Activated CD4-positive, alpha-beta T cell treated with anti-CD3 and anti-CD28 coated beads, Interleukin-2, amount 10 ng/mL, durations not matched to agents 24 days and 14 days (primary cell): ENCODE measurements at regions not wholly inside any gene's neighbourhood (a gene's known extent, or its start where the extent isn't known, plus 50 kb on each side); places are given as distances from the start of the nearest gene placed in this dataset.

Experiments used
- DNase-seq: peaks from one replicate; pipeline ENCODE4 v3.0.0; 2022
- H3K27ac Mint-ChIP-seq: one replicate; pipeline ENCODE4 v1.8.0; 2022; ENCODE audit warnings: mild to moderate bottlenecking, mixed read lengths
- H3K27me3 Mint-ChIP-seq: one replicate; pipeline ENCODE4 v1.8.0; 2022; ENCODE audit warnings: mixed read lengths
- H3K36me3 Mint-ChIP-seq: one replicate; pipeline ENCODE4 v1.8.0; 2022; ENCODE audit warnings: low read depth, mild to moderate bottlenecking, mixed read lengths
- H3K4me1 Mint-ChIP-seq: one replicate; pipeline ENCODE4 v1.8.0; 2021; ENCODE audit warnings: mixed read lengths
- H3K4me3 Mint-ChIP-seq: one replicate; pipeline ENCODE4 v1.8.0; 2022; ENCODE audit warnings: mild to moderate bottlenecking, moderate library complexity, mixed read lengths
- H3K9me3 Mint-ChIP-seq: one replicate; pipeline ENCODE4 v1.8.0; 2021; ENCODE audit warnings: mixed read lengths
- intact Hi-C: fragments of 100-400 bp; cut with micrococcal nuclease; formaldehyde crosslinking; loops from one replicate; pipeline ENCODE4 v1.15.1; 2023

- H3K36me3 Mint-ChIP-seq, result no peaks in the 10 kb centered on the region
- H3K9me3 Mint-ChIP-seq, result no peaks in the 10 kb centered on the region
- no peak for DNase-seq
- no peak overlapping the region for H3K4me3 Mint-ChIP-seq
- H3K4me1 Mint-ChIP-seq, result no peaks in the 10 kb centered on the region
- H3K27me3 Mint-ChIP-seq, result peaks cover 7% of the 10 kb centered on the region
- intact Hi-C loops, result no loop called here
- H3K27ac Mint-ChIP-seq, result no peak overlapping the region
These were observed 490.3 kb downstream of the ARHGEF28 start for GRCh38 chr5:74116266-74116665.

DNA sequence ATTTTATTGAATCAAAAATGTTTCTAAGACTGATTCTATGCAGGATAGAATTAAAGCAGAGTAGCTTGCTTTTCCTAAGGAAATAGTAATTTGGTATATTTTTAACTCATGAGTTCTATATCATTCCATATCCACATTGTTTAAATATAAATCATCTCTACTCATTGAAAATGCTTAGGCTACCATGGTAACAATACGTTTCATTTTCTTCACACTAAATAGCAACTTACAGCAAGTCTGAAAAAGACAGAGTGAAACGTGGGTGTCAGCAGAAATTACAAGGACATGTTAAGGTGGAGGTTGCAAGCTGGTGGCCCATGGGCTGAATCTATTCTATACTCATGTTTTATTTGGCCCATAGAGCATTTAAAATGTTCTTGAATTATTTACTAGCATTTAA lies 487.9 kb downstream of the ARHGEF28 start:
- peaks cover 7% of the 10 kb centered on the region for H3K27me3 Mint-ChIP-seq
- H3K9me3 Mint-ChIP-seq, result no peaks in the 10 kb centered on the region
- intact Hi-C loops, result no loop called here
- no peak for DNase-seq
- H3K36me3 Mint-ChIP-seq, result no peaks in the 10 kb centered on the region
- H3K27ac Mint-ChIP-seq, result no peak overlapping the region
- H3K4me3 Mint-ChIP-seq, result no peak overlapping the region
- no peaks in the 10 kb centered on the region for H3K4me1 Mint-ChIP-seq

GRCh38 chr5:74113196-74113540 lies 487.2 kb downstream of the ARHGEF28 start:
- intact Hi-C loops, result no loop called here
- no peaks in the 10 kb centered on the region for H3K9me3 Mint-ChIP-seq
- no peak for DNase-seq
- no peak overlapping the region for H3K27ac Mint-ChIP-seq
- H3K4me1 Mint-ChIP-seq, result no peaks in the 10 kb centered on the region
- H3K36me3 Mint-ChIP-seq, result no peaks in the 10 kb centered on the region
- peaks cover 7% of the 10 kb centered on the region for H3K27me3 Mint-ChIP-seq
- H3K4me3 Mint-ChIP-seq, result no peak overlapping the region

DNA sequence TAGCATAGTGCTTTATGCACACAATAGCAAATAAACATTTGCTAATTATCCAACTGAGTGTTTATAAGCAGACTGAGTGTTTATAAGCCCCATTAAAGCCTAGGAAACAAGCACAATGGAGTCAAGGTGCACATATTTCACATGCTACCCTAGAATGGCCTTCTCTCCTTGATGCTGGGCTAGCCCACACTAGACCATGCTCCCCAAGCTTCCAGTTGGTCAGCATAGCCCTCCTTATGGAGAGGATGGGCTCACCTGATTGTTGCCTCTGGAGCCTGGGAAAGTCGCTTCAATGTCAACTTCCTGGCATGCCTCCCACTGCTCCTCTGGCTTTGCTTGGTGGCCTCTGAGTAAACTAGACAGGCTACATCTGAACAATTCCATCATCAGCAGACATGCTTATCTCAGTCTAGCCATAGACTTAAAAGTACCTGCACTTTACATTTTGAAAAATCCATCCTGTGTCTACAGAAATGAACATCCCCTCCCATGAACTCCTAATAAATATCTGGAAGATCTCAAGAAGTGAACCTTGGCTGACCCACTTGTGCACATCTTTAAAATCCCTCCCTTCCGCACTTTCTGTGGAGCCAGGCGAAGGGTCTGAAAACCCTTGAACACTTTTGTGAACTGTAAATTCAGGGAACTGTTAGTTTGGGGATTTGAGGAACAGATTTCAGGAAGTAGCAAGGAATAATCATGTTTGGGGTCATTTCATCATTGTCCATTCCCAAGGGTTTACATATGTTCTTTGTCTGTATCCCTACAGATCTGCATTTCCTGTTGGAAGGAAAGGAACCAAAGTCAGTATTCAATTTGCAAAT lies 486.6 kb downstream of the ARHGEF28 start:
- no peak for DNase-seq
- no peaks in the 10 kb centered on the region for H3K9me3 Mint-ChIP-seq
- intact Hi-C loops, result no loop called here
- H3K27me3 Mint-ChIP-seq, result peaks cover 7% of the 10 kb centered on the region
- H3K4me1 Mint-ChIP-seq, result no peaks in the 10 kb centered on the region
- H3K4me3 Mint-ChIP-seq, result no peak overlapping the region
- H3K36me3 Mint-ChIP-seq, result no peaks in the 10 kb centered on the region
- no peak overlapping the region for H3K27ac Mint-ChIP-seq

GRCh38 chr5:74111764-74112163 lies 485.8 kb downstream of the ARHGEF28 start:
- no peak for DNase-seq
- Mint-ChIP-seq H3K27ac (no peak overlapping the region), H3K27me3 (peaks cover 7% of the 10 kb centered on the region), H3K9me3 (no peaks in the 10 kb centered on the region), H3K36me3 (no peaks in the 10 kb centered on the region), H3K4me1 (no peaks in the 10 kb centered on the region), H3K4me3 (no peak overlapping the region)
- intact Hi-C loops, result no loop called here

GRCh38 chr5:74109344-74109743 lies 483.3 kb downstream of the ARHGEF28 start:
- no peak overlapping the region for H3K4me3 Mint-ChIP-seq
- no peaks in the 10 kb centered on the region for H3K9me3 Mint-ChIP-seq
- no peaks in the 10 kb centered on the region for H3K4me1 Mint-ChIP-seq
- no peak overlapping the region for H3K27ac Mint-ChIP-seq
- no peak for DNase-seq
- no peaks in the 10 kb centered on the region for H3K36me3 Mint-ChIP-seq
- peaks cover 3% of the 10 kb centered on the region for H3K27me3 Mint-ChIP-seq
- intact Hi-C loops, result no loop called here

DNA sequence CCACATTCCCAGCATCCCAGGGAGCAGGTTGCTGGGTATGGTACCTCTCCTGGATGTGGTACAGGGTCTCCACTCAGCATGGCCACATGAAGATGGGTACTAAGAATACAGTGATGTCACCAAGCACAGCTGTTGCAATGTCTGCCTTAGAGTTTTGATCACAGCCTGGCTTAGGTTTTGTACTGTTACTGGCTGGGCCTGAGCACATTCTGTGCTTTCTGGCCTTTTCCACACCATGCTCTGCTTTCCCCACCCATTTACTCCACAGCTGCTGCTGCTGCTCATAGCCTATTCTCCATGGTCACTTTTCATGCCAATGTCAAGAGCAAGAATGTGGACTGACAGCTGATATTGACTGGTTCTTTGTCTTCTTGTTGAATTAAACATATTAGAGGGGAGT lies 481.9 kb downstream of the ARHGEF28 start:
- no peaks in the 10 kb centered on the region for H3K4me1 Mint-ChIP-seq
- intact Hi-C loops, result no loop called here
- no peak overlapping the region for H3K27ac Mint-ChIP-seq
- no peaks in the 10 kb centered on the region for H3K36me3 Mint-ChIP-seq
- no peak overlapping the region for H3K4me3 Mint-ChIP-seq
- peaks cover 2% of the 10 kb centered on the region for H3K27me3 Mint-ChIP-seq
- no peak for DNase-seq
- H3K9me3 Mint-ChIP-seq, result peaks cover 3% of the 10 kb centered on the region

DNA sequence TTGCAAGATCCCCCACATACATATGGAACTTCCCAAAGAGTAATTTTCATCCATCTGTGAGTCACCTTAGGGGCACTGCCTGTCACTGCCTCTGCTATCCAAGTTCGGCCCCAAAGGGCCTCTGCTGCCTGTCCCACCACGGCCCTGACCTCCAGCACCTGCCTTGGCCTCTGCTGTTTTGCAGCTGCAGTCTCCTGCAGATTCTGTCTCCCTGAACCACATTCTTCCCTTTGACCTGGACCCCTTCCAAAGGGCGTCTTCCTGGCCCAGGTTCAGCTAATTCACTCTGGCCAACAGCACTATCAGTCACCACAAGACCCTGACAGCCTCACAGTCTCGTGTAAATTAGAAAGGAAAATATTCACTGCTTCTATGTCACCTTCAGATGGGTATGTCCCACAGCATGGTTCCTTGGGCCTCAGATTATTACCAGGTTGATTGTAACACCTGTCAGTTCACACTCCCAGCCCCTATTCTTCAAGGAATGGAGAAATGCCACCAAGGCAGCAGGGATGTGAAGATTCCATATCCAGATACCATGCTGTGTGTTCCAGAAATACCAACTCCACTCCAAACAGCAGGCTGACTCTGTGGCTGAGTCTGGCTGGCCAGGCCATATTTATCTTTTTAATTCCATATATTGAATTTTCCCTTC lies 479.3 kb downstream of the ARHGEF28 start:
- H3K4me1 Mint-ChIP-seq, result no peaks in the 10 kb centered on the region
- H3K4me3 Mint-ChIP-seq, result no peak overlapping the region
- H3K36me3 Mint-ChIP-seq, result no peaks in the 10 kb centered on the region
- intact Hi-C loops, result no loop called here
- no peak overlapping the region for H3K27ac Mint-ChIP-seq
- peaks cover 3% of the 10 kb centered on the region for H3K9me3 Mint-ChIP-seq
- H3K27me3 Mint-ChIP-seq, result no peaks in the 10 kb centered on the region
- no peak for DNase-seq

GRCh38 chr5:74103131-74104023 lies 477.4 kb downstream of the ARHGEF28 start:
- Mint-ChIP-seq H3K27me3 (no peaks in the 10 kb centered on the region), H3K4me1 (no peaks in the 10 kb centered on the region), H3K36me3 (no peaks in the 10 kb centered on the region), H3K4me3 (no peak overlapping the region), H3K9me3 (peaks cover 3% of the 10 kb centered on the region), H3K27ac (no peak overlapping the region)
- no peak for DNase-seq
- intact Hi-C loops, result no loop called here

GRCh38 chr5:74100268-74100665 lies 474.3 kb downstream of the ARHGEF28 start:
- H3K4me1 Mint-ChIP-seq, result no peaks in the 10 kb centered on the region
- no peaks in the 10 kb centered on the region for H3K36me3 Mint-ChIP-seq

GRCh38 chr5:74099538-74100267 lies 473.7 kb downstream of the ARHGEF28 start:
- Mint-ChIP-seq H3K4me1 (no peaks in the 10 kb centered on the region), H3K36me3 (no peaks in the 10 kb centered on the region), H3K9me3 (peaks cover 3% of the 10 kb centered on the region), H3K4me3 (no peak overlapping the region), H3K27ac (no peak overlapping the region), H3K27me3 (no peaks in the 10 kb centered on the region)
- no peak for DNase-seq
- intact Hi-C loops, result no loop called here

More at GRCh38 chr5:74100268-74100665, 474.3 kb downstream of the ARHGEF28 start:
- Mint-ChIP-seq H3K27ac (no peak overlapping the region), H3K27me3 (no peaks in the 10 kb centered on the region), H3K9me3 (peaks cover 3% of the 10 kb centered on the region), H3K4me3 (no peak overlapping the region)
- no peak for DNase-seq
- intact Hi-C loops, result no loop called here

DNA sequence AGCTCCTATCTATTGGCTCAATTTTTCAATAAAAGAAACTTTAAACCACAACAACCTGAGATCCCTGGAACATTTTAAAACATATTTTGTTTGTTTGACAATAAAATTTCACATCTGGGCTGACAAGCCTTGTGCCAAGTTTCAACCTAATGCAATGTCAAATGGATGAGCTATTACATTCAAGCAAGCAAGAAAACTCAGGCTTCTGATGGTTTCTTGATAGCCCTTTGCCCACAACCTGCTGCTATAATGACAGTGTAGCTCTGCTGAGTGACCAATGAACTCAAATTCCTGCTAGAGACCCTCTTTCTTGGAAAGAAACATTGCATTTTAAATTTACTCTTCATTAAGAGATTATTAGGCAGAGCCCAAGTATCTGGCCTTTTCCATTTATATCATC lies 472.9 kb downstream of the ARHGEF28 start:
- no peak for DNase-seq
- Mint-ChIP-seq H3K4me3 (no peak overlapping the region), H3K27ac (no peak overlapping the region), H3K4me1 (no peaks in the 10 kb centered on the region), H3K9me3 (peaks cover 3% of the 10 kb centered on the region), H3K27me3 (no peaks in the 10 kb centered on the region), H3K36me3 (no peaks in the 10 kb centered on the region)
- intact Hi-C loops, result no loop called here

DNA sequence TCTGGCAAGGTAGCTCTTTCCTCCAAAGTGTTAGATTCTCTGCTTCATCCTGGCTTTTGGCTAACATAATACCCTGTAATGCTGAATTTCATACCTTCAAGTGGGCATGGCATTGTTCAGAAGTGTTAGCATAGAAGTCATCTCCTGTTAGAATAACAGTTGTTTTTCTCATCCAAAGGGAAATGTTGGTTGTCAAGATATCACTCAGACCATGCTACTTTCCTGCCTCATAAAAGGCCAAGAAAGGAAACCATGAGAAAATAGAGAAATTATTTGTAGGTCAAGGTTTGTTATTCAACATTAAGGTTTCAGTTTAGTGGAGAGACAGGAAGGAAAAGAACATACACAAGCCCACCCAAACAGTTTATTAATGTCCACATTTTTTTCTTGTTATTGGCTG lies 472.5 kb downstream of the ARHGEF28 start:
- H3K27me3 Mint-ChIP-seq, result no peaks in the 10 kb centered on the region
- H3K4me3 Mint-ChIP-seq, result no peak overlapping the region
- no peak for DNase-seq
- H3K4me1 Mint-ChIP-seq, result no peaks in the 10 kb centered on the region
- peaks cover 1% of the 10 kb centered on the region for H3K9me3 Mint-ChIP-seq
- H3K27ac Mint-ChIP-seq, result no peak overlapping the region
- intact Hi-C loops, result no loop called here
- no peaks in the 10 kb centered on the region for H3K36me3 Mint-ChIP-seq
